AML-193 (cell line): ENCODE measurements at regions not wholly inside any gene's neighbourhood (a gene's known extent, or its start where the extent isn't known, plus 50 kb on each side); places are given as distances from the start of the nearest gene placed in this dataset.

ENCODE experiments used
- DNase-seq, 2 experiments: peaks; one replicate each; lab custom pipeline; 2025; lab: John Stamatoyannopoulos, UW

- DNase-seq, result no peak
Observed at GRCh38 chr2:71791501-71792135, 338.3 kb downstream of the DYSF start.

GRCh38 chr2:71791061-71791450, 337.7 kb downstream of the DYSF start:
- no peak for DNase-seq

- no peak for DNase-seq
Observed at GRCh38 chr2:71790226-71791060, 337.1 kb downstream of the DYSF start.

- DNase-seq, result no peak
Observed at GRCh38 chr2:71789556-71790204, 336.3 kb downstream of the DYSF start.

- DNase-seq, result no peak
Observed at GRCh38 chr2:71788601-71789240, 335.4 kb downstream of the DYSF start.

GRCh38 chr2:71788186-71788525, 334.8 kb downstream of the DYSF start:
- no peak for DNase-seq

GRCh38 chr2:71787476-71788185, 334.3 kb downstream of the DYSF start:
- no peak for DNase-seq

GRCh38 chr2:71787108-71787415, 333.7 kb downstream of the DYSF start:
- no peak for DNase-seq

- no peak for DNase-seq
Observed at GRCh38 chr2:71786291-71787107, 333.1 kb downstream of the DYSF start.

- no peak for DNase-seq
Observed at GRCh38 chr2:71785516-71785981, 332.2 kb downstream of the DYSF start.

- no peak for DNase-seq
Observed at GRCh38 chr2:71784734-71785511, 331.6 kb downstream of the DYSF start.

GRCh38 chr2:71783815-71784214, 330.5 kb downstream of the DYSF start:
- DNase-seq, result no peak

- DNase-seq, result no peak
Observed at GRCh38 chr2:71783215-71783614, 329.9 kb downstream of the DYSF start.

- no peak for DNase-seq
Observed at GRCh38 chr2:71782323-71782722, 329.0 kb downstream of the DYSF start.

GRCh38 chr2:71781695-71782228, 328.4 kb downstream of the DYSF start:
- DNase-seq, result no peak

- DNase-seq, result no peak
Observed at GRCh38 chr2:71780162-71780561, 326.8 kb downstream of the DYSF start.

GRCh38 chr2:71779774-71780105, 326.4 kb downstream of the DYSF start:
- no peak for DNase-seq

- no peak for DNase-seq
Observed at GRCh38 chr2:71778936-71779773, 325.8 kb downstream of the DYSF start.

GRCh38 chr2:71778514-71778913, 325.2 kb downstream of the DYSF start:
- DNase-seq, result no peak
